A673 (cell line): ENCODE measurements at regions not wholly inside any gene's neighbourhood (a gene's known extent, or its start where the extent isn't known, plus 50 kb on each side); places are given as distances from the start of the nearest gene placed in this dataset.

ENCODE experiments used
- BruUV-seq: library from RNA; stranded (reverse); fragments of 400-500 nt; replicated peaks from 2 replicates; lab custom pipeline; 2021; lab: Mats Ljungman, UMichigan
- CTCF ChIA-PET: fragments of 300-600 bp; sonication (Branson Sonifier 250); formaldehyde crosslinking; loops from one replicate; lab custom pipeline; 2022; ENCODE audit warnings: antibody characterized with exemption; lab: Charles Lee
- POLR2A ChIA-PET: fragments of 300-600 bp; sonication (Branson Sonifier 250); formaldehyde crosslinking; loops from one replicate; lab custom pipeline; 2022; ENCODE audit warnings: antibody characterized with exemption; ENCODE audit not compliant: low non-redundant PET; lab: Charles Lee
- DNase-seq: peaks from one replicate; pipeline ENCODE4 v3.0.0-alpha.2; 2015; ENCODE audit warnings: low spot score
- H3K27ac ChIP-seq: fragments of 200-600 bp; sonication (generic); 2 replicates; pipeline ENCODE4 v1.5.1; 2016; ENCODE audit warnings: mixed run types, low read depth, mild to moderate bottlenecking, mixed read lengths, antibody characterized with exemption, low read length; ENCODE audit not compliant: poor library complexity, severe bottlenecking
- H3K27me3 ChIP-seq: fragments of 200-600 bp; sonication (generic); replicated peaks from 2 replicates; pipeline ENCODE4 v1.6.1; 2017; ENCODE audit warnings: mixed run types, low read depth, mild to moderate bottlenecking, mixed read lengths, antibody characterized with exemption, low read length; ENCODE audit not compliant: insufficient read depth, poor library complexity
- H3K36me3 ChIP-seq: fragments of 200-600 bp; sonication (generic); 2 replicates; pipeline ENCODE4 v1.6.1; 2016; ENCODE audit warnings: mixed run types, mild to moderate bottlenecking, mixed read lengths, antibody characterized with exemption, low read length; ENCODE audit not compliant: insufficient read depth, poor library complexity, severe bottlenecking
- H3K4me1 ChIP-seq: fragments of 200-600 bp; sonication (generic); 2 replicates; pipeline ENCODE4 v1.6.1; 2017; ENCODE audit warnings: mixed run types, mild to moderate bottlenecking, mixed read lengths, antibody characterized with exemption, low read length; ENCODE audit not compliant: insufficient read depth, poor library complexity, severe bottlenecking
- H3K4me3 ChIP-seq: fragments of 200-600 bp; sonication (generic); 2 replicates; pipeline ENCODE4 v1.5.1; 2016; ENCODE audit warnings: low read depth, mixed run types, mild to moderate bottlenecking, mixed read lengths, low read length; ENCODE audit not compliant: poor library complexity, severe bottlenecking
- H3K9me3 ChIP-seq: fragments of 200-600 bp; sonication (generic); 2 replicates; pipeline ENCODE4 v1.6.1; 2016; ENCODE audit warnings: mixed run types, low read depth, mild to moderate bottlenecking, mixed read lengths, antibody characterized with exemption, low read length; ENCODE audit not compliant: poor library complexity, severe bottlenecking
- CTCF ChIP-seq: fragments of 300-800, 200-600 bp; sonication (generic); conservative IDR thresholded peaks from 2 replicates; pipeline ENCODE4 v1.5.1; 2017; ENCODE audit warnings: low read depth, mild to moderate bottlenecking, antibody characterized with exemption, low read length, moderate library complexity, mixed read lengths
- EZH2 ChIP-seq: fragments of 200-600 bp; sonication (generic); IDR thresholded peaks from 2 replicates; pipeline ENCODE4 v1.6.1; 2017; ENCODE audit warnings: borderline replicate concordance, low read depth, mild to moderate bottlenecking, mixed read lengths, antibody characterized with exemption, low read length; ENCODE audit not compliant: poor library complexity, severe bottlenecking
- intact Hi-C: fragments of 100-400 bp; cut with micrococcal nuclease; formaldehyde crosslinking; loops from one replicate; pipeline ENCODE4 v1.10.0; 2022; ENCODE audit not compliant: unreplicated experiment

DNA sequence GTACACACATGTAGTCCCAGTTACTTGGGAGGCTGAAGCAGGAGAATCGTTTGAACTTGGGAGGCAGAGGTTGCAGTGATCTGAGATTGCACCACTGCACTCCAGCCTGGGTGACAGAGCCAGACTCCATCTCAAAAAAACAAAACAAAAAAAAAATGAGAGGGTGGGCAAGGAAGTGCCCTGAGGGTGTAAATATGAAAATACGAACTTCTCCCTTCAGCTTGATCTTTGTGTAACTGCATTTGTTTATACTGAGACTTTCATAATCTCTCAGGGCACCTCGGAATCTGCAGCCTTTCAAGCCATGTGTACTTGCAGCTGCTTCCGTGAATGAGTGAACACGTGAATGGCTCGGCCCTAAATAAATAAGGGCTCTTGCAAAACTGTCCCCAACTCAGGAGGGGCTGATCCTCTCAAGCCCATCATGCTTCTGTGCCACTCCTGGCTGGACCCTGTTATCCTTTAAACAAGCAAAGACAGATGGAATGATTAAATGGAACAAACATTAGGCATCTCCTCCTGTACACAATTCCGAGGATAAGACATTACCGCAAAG is 96.8 kb downstream of the BOD1L2 start:
- TF ChIP-seq CTCF: no peak
- TF ChIP-seq EZH2: no peak
- Histone ChIP-seq H3K27me3 (peaks cover 77% of the 10 kb centered on the region), H3K36me3 (no peaks in the 10 kb centered on the region), H3K27ac (no peak overlapping the region), H3K9me3 (no peaks in the 10 kb centered on the region), H3K4me3 (no peak overlapping the region), H3K4me1 (no peaks in the 10 kb centered on the region)
- no peak for DNase-seq
- ChIA-PET CTCF (no interaction called here), POLR2A (no interaction called here)
- BruUV-seq: no TSS peak
- intact Hi-C loops: no loop called here

DNA sequence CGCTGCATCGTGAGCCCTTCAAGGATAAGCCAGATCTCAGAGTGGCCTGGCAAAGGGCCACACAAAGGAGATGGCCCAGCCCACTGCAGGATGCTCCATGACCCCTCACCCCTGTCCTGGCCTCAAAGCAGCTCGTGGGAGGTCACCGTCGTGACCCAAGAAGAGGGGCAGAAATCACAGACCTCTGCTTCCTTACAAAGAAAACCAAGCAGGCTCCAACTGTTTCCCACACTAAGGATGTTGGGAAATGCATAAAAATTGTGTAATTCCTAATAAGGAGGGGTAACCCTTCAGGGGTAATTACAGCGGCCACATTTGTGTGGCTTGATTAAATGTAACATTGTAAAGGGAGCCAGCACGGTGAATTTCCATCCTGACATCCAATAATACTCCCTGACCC is 102.3 kb downstream of the BOD1L2 start:
- no peak overlapping the region for H3K4me3 ChIP-seq
- H3K36me3 ChIP-seq: no peaks in the 10 kb centered on the region
- H3K4me1 ChIP-seq: no peaks in the 10 kb centered on the region
- ChIA-PET CTCF (no interaction called here), POLR2A (no interaction called here)
- no peak overlapping the region for H3K27ac ChIP-seq
- H3K27me3 ChIP-seq: peaks cover 65% of the 10 kb centered on the region
- intact Hi-C loops: no loop called here
- DNase-seq: no peak
- no peaks in the 10 kb centered on the region for H3K9me3 ChIP-seq
- no TSS peak for BruUV-seq
- TF ChIP-seq CTCF: no peak
- TF ChIP-seq EZH2: no peak

DNA sequence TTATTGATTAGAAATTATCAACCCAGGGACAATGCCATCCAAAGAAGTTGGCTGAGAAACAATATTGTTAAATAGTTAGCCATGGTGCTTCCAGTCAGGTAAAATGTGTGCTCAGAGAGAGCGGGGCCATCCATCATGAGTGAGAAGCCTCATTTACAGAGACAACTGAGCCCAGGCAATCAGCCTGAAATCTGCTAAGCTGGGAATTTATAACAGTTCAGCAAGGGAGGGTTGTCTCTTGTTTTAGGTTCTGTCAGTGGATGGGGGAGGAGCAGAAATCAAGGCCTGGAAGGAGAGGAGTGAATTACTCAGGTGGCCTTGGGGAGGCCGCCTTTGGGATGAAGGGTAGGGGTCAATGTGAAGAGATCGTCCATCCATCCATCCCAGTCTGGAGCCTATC is 102.5 kb upstream of the ST8SIA3 start:
- BruUV-seq: no TSS peak
- Histone ChIP-seq H3K27me3 (peaks cover 67% of the 10 kb centered on the region), H3K36me3 (no peaks in the 10 kb centered on the region), H3K4me1 (no peaks in the 10 kb centered on the region), H3K27ac (no peak overlapping the region), H3K9me3 (no peaks in the 10 kb centered on the region), H3K4me3 (no peak overlapping the region)
- TF ChIP-seq EZH2 (no peak), CTCF (no peak)
- CTCF ChIA-PET: no interaction called here
- DNase-seq: no peak
- intact Hi-C loops: no loop called here
- POLR2A ChIA-PET: no interaction called here
